Endodermal cell (in vitro differentiated cells): ENCODE measurements at regions not wholly inside any gene's neighbourhood (a gene's known extent, or its start where the extent isn't known, plus 50 kb on each side); places are given as distances from the start of the nearest gene placed in this dataset.
A peak's percentile ranks its signal among the peaks of the same experiment; 100 is the strongest.

Experiments used
- DNase-seq: peaks from one replicate; pipeline ENCODE4 v3.0.0-alpha.2; 2017
- H3K27ac ChIP-seq: 2 replicates; pipeline ENCODE4 v1.5.1; 2013; ENCODE audit warnings: mild to moderate bottlenecking, low read depth, low read length, moderate library complexity
- H3K27me3 ChIP-seq: 2 replicates; pipeline ENCODE4 v1.6.1; 2013; ENCODE audit warnings: mild to moderate bottlenecking, low read length, moderate library complexity; ENCODE audit not compliant: insufficient read depth, control insufficient read depth, poor library complexity, severe bottlenecking
- H3K36me3 ChIP-seq: 2 replicates; pipeline ENCODE4 v1.7.0; 2013; ENCODE audit warnings: mild to moderate bottlenecking, low read length, moderate library complexity; ENCODE audit not compliant: control insufficient read depth, insufficient read depth
- H3K4me1 ChIP-seq: one replicate; pipeline ENCODE4 v1.7.0; 2013; ENCODE audit warnings: low read length; ENCODE audit not compliant: control insufficient read depth, insufficient read depth
- H3K4me3 ChIP-seq: 2 replicates; pipeline ENCODE4 v1.5.1; 2013; ENCODE audit warnings: mild to moderate bottlenecking, low read length, moderate library complexity
- H3K9ac ChIP-seq: 2 replicates; pipeline ENCODE4 v1.6.1; 2013; ENCODE audit warnings: mild to moderate bottlenecking, low read length, moderate library complexity; ENCODE audit not compliant: poor library complexity, severe bottlenecking; ENCODE audit errors: extremely low read depth
- H3K9me3 ChIP-seq: 2 replicates; pipeline ENCODE4 v1.6.1; 2013; ENCODE audit warnings: mild to moderate bottlenecking, low read length, moderate library complexity; ENCODE audit not compliant: control insufficient read depth
- H3K27ac Mint-ChIP-seq: 2 replicates; pipeline ENCODE4 v1.8.0; 2020; ENCODE audit warnings: mixed read lengths
- H3K27me3 Mint-ChIP-seq: 2 replicates; pipeline ENCODE4 v1.8.0; 2021; ENCODE audit warnings: mild to moderate bottlenecking, mixed read lengths; ENCODE audit not compliant: insufficient read depth
- H3K36me3 Mint-ChIP-seq: 2 replicates; pipeline ENCODE4 v1.8.0; 2020; ENCODE audit warnings: low read depth, mixed read lengths
- H3K4me1 Mint-ChIP-seq: 2 replicates; pipeline ENCODE4 v1.8.0; 2020; ENCODE audit warnings: mixed read lengths
- H3K4me3 Mint-ChIP-seq: 2 replicates; pipeline ENCODE4 v1.8.0; 2020; ENCODE audit warnings: mild to moderate bottlenecking, moderate library complexity, mixed read lengths
- H3K9me3 Mint-ChIP-seq: 2 replicates; pipeline ENCODE4 v1.8.0; 2020; ENCODE audit warnings: mild to moderate bottlenecking, mixed read lengths
- WGBS, 2 experiments: methylation state at CpG; one replicate each; pipeline versions ENCODE4 v1.1.5 to v1.1.7; 2013; ENCODE audit warnings: missing lambda C conversion rate in 2 of 2, mixed read lengths in 1 of 2; ENCODE audit not compliant: insufficient coverage in 1 of 2, insufficient read length in 1 of 2; 5-methylcytosine and 5-hydroxymethylcytosine counted together
- TF ChIP-seq, protein P1 (sequence below): fragments of 200-600 bp; sonication (generic); conservative IDR thresholded peaks from 2 replicates; pipeline ENCODE4 v1.5.0; 2021; ENCODE audit warnings: antibody characterized with exemption, mild to moderate bottlenecking

DNA sequence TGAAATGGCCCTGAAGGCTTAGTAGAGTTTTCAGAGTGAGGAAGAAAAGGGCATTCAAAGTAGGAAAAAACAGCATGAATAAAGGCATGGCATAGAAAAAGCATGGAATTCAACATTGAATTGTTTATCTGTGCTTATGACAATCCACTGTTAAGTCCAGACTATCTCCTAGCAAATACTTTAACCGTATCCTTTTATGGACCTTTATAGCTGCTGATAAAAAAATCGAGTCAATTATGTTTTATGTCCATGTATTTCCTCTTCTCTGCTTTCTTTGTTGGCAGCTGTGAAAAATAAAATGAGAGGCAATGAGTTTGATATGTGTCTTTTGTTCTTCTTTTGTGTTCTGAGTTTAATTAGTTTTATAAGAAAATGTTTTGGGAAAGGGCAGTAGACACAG is 70.4 kb downstream of the TDRD15 start:
- no peak for DNase-seq
- peak overlapping the region; percentile 76 for H3K27ac Mint-ChIP-seq
- Histone ChIP-seq H3K36me3 (no peaks in the 10 kb centered on the region), H3K4me3 (no peak overlapping the region), H3K9ac (no peak overlapping the region), H3K27ac (no peak overlapping the region), H3K4me1 (peaks cover 23% of the 10 kb centered on the region), H3K9me3 (no peaks in the 10 kb centered on the region), H3K27me3 (no peaks in the 10 kb centered on the region)
- H3K27me3 Mint-ChIP-seq, result no peaks in the 10 kb centered on the region
- peaks cover 56% of the 10 kb centered on the region for H3K4me1 Mint-ChIP-seq
- WGBS, 2 experiments, result 85 to 93% methylated on average over 2 of the region's 2 CpGs
- TF ChIP-seq, protein P1, sequence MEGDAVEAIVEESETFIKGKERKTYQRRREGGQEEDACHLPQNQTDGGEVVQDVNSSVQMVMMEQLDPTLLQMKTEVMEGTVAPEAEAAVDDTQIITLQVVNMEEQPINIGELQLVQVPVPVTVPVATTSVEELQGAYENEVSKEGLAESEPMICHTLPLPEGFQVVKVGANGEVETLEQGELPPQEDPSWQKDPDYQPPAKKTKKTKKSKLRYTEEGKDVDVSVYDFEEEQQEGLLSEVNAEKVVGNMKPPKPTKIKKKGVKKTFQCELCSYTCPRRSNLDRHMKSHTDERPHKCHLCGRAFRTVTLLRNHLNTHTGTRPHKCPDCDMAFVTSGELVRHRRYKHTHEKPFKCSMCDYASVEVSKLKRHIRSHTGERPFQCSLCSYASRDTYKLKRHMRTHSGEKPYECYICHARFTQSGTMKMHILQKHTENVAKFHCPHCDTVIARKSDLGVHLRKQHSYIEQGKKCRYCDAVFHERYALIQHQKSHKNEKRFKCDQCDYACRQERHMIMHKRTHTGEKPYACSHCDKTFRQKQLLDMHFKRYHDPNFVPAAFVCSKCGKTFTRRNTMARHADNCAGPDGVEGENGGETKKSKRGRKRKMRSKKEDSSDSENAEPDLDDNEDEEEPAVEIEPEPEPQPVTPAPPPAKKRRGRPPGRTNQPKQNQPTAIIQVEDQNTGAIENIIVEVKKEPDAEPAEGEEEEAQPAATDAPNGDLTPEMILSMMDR, result no peak
- no peak overlapping the region for H3K4me3 Mint-ChIP-seq
- peaks cover 1% of the 10 kb centered on the region for H3K36me3 Mint-ChIP-seq
- peaks cover 5% of the 10 kb centered on the region for H3K9me3 Mint-ChIP-seq

DNA sequence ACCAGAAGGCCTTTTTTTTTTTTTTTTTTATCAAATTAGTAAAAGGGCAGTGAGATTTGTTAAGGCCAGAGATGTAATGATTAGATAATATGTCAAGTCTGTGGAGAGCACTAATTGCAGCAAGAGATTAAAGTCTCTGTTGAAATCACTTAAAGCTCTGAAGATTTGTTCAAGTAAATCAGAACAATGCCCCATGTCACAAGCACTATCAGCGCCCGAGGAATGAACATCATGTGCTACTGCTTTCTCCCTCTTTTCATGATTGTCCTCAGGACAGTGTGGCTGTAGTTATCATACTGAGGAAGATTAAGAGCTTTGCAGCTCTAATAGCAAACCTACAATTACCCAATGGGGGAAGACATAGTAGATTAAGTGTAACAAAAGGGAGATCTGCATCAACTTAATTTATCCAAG is 71.1 kb downstream of the TDRD15 start:
- Mint-ChIP-seq H3K36me3 (peaks cover 1% of the 10 kb centered on the region), H3K9me3 (peaks cover 5% of the 10 kb centered on the region), H3K27ac (peak overlapping the region; percentile 5), H3K4me3 (no peak overlapping the region), H3K27me3 (no peaks in the 10 kb centered on the region), H3K4me1 (peaks cover 62% of the 10 kb centered on the region)
- H3K9me3 ChIP-seq, result no peaks in the 10 kb centered on the region
- H3K27me3 ChIP-seq, result no peaks in the 10 kb centered on the region
- H3K9ac ChIP-seq, result no peak overlapping the region
- peaks cover 29% of the 10 kb centered on the region for H3K4me1 ChIP-seq
- H3K36me3 ChIP-seq, result no peaks in the 10 kb centered on the region
- no peak overlapping the region for H3K4me3 ChIP-seq
- TF ChIP-seq, protein P1, result no peak
- peak; percentile 73 for DNase-seq
- 9% methylated on average over 2 of the region's 2 CpGs; no CpG with 5 or more reads in 1 of the 2 experiments for WGBS, 2 experiments
- no peak overlapping the region for H3K27ac ChIP-seq

DNA sequence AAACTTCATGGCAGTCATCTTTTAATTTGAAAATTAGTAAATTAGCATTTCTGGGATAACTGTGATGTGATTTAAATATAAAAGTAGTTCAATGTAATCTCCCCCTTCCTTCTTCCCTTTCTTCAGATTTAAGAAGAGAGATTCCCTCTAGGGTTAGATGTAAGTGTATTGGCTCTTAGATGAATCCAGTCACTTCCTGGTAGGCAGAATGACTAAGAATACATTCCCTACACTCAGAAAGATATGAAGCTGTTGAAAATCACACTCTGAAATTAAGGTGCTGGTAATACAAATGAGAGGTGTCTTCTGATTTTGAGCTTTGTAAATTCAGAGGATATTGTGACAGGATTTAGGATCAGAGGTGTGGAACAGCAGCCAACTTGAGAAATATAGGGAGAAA is 71.6 kb downstream of the TDRD15 start:
- no peak for DNase-seq
- Histone ChIP-seq H3K4me1 (peaks cover 33% of the 10 kb centered on the region), H3K9ac (no peak overlapping the region), H3K27me3 (no peaks in the 10 kb centered on the region), H3K4me3 (no peak overlapping the region), H3K9me3 (no peaks in the 10 kb centered on the region), H3K27ac (no peak overlapping the region), H3K36me3 (no peaks in the 10 kb centered on the region)
- Mint-ChIP-seq H3K36me3 (peaks cover 1% of the 10 kb centered on the region), H3K27me3 (no peaks in the 10 kb centered on the region), H3K4me3 (no peak overlapping the region), H3K27ac (peak overlapping the region; percentile 5), H3K9me3 (peaks cover 5% of the 10 kb centered on the region), H3K4me1 (peaks cover 65% of the 10 kb centered on the region)
- TF ChIP-seq, protein P1, result no peak
